C4-2B (cell line): ENCODE measurements at regions not wholly inside any gene's neighbourhood (a gene's known extent, or its start where the extent isn't known, plus 50 kb on each side); places are given as distances from the start of the nearest gene placed in this dataset.

Experiments
- ZFX ChIP-seq: fragments of 450-650 bp; IDR thresholded peaks from 2 replicates; pipeline ENCODE4 v1.6.1; 2017
- TF ChIP-seq, protein P1 (sequence below): fragments of 450-650 bp; conservative IDR thresholded peaks from 2 replicates; pipeline ENCODE4 v1.5.1; 2017; ENCODE audit warnings: mild to moderate bottlenecking

DNA sequence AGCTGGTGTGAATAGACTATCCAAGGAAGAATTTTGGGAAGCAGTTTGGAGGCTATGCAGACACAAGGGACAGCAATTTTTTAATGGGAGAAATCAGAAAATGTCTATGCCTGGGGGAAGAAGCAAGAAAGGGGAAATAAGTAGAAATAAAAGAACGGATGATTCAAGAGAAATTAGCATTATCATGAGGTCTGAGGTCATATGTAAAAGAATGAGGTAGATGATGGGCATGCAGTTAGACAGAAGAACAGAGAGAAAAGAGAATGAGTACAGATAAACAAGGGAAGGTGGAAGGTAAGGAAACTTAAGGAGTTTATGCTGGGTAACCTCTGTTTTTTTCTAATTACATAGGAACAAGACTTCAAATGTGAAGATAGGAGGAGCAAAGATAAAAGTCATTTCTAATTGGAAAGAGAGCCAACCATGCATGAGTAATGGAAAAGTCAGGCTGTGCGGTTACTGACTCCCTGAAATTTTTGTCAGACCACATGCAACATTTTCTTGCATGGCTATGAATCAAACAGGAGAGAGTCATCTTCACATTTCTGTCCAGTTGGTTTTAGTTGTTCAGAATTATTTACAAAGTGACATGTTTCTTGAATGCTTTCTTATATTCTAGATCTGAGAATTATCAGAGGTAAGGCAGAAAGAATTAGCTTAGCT is 101.0 kb upstream of the PIK3R1 start:
- TF ChIP-seq, protein P1, sequence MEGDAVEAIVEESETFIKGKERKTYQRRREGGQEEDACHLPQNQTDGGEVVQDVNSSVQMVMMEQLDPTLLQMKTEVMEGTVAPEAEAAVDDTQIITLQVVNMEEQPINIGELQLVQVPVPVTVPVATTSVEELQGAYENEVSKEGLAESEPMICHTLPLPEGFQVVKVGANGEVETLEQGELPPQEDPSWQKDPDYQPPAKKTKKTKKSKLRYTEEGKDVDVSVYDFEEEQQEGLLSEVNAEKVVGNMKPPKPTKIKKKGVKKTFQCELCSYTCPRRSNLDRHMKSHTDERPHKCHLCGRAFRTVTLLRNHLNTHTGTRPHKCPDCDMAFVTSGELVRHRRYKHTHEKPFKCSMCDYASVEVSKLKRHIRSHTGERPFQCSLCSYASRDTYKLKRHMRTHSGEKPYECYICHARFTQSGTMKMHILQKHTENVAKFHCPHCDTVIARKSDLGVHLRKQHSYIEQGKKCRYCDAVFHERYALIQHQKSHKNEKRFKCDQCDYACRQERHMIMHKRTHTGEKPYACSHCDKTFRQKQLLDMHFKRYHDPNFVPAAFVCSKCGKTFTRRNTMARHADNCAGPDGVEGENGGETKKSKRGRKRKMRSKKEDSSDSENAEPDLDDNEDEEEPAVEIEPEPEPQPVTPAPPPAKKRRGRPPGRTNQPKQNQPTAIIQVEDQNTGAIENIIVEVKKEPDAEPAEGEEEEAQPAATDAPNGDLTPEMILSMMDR = no peak
- no peak for TF ChIP-seq ZFX
